ENCODE measurements at regions not wholly inside any gene's neighbourhood (a gene's known extent, or its start where the extent isn't known, plus 50 kb on each side); places are given as distances from the start of the nearest gene placed in this dataset.

DNA sequence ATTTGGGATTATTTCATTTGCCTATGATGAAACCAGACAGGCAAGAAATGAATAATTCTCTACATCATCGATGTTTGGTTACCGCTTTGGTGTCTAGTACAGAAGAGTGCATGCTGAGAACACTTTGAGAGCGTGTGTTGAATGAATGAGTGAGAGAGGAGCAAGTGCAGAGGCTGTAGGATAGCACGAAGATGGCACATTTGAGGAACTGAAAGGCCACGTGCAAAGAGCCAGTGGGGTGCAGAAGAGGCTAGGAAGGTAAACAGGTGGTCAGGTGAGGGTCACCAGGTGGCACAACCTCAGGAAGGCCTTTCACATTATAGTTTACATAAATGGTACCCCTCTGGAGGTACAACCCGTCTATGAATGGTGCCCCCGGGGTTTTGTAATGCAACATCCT, 80.1 kb upstream of the SPHKAP start:
- Histone ChIP-seq H3K27me3 (no peaks in the 10 kb centered on the region), H3K79me2 (no peaks in the 10 kb centered on the region), H3K9me2 (replicated peaks; ENCODE audit: insufficient read depth) (no peaks in the 10 kb centered on the region), H3K9me3 (ENCODE audit: low read depth) (no peaks in the 10 kb centered on the region), H3K4me3 (no peak overlapping the region), H3K36me3 (replicated peaks; ENCODE audit: insufficient read depth, low read depth) (no peaks in the 10 kb centered on the region), H3K27ac (no peak overlapping the region), H3K4me1 (ENCODE audit: insufficient read depth) (no peaks in the 10 kb centered on the region), H2AFZ (no peak overlapping the region), H3K4me2 (no peak overlapping the region), H4K20me1 (ENCODE audit: insufficient read depth, poor library complexity, severe bottlenecking) (no peaks in the 10 kb centered on the region)
- TF ChIP-seq EZH2 (IDR thresholded peaks at IDR 0.05; ENCODE audit: borderline replicate concordance) (no peak), EZH2phosphoT487 (IDR thresholded peaks at IDR 0.05; ENCODE audit: low read depth, severe bottlenecking, unreplicated experiment) (no peak)
- TF ChIP-seq, protein P1, sequence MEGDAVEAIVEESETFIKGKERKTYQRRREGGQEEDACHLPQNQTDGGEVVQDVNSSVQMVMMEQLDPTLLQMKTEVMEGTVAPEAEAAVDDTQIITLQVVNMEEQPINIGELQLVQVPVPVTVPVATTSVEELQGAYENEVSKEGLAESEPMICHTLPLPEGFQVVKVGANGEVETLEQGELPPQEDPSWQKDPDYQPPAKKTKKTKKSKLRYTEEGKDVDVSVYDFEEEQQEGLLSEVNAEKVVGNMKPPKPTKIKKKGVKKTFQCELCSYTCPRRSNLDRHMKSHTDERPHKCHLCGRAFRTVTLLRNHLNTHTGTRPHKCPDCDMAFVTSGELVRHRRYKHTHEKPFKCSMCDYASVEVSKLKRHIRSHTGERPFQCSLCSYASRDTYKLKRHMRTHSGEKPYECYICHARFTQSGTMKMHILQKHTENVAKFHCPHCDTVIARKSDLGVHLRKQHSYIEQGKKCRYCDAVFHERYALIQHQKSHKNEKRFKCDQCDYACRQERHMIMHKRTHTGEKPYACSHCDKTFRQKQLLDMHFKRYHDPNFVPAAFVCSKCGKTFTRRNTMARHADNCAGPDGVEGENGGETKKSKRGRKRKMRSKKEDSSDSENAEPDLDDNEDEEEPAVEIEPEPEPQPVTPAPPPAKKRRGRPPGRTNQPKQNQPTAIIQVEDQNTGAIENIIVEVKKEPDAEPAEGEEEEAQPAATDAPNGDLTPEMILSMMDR (IDR thresholded peaks at IDR 0.05; ENCODE audit: poor library complexity), result no peak
- DNase-seq (ENCODE audit: low spot score), result no peak
- 88% methylated on average over 7 of the region's 7 CpGs for WGBS (ENCODE audit: low lambda C conversion rate, missing lambda C conversion rate)

- Histone ChIP-seq H3K27ac (no peak overlapping the region), H3K4me2 (no peak overlapping the region), H3K79me2 (no peaks in the 10 kb centered on the region), H3K4me1 (ENCODE audit: insufficient read depth) (no peaks in the 10 kb centered on the region), H3K27me3 (no peaks in the 10 kb centered on the region), H3K4me3 (no peak overlapping the region), H3K9me3 (ENCODE audit: low read depth) (no peaks in the 10 kb centered on the region), H2AFZ (no peak overlapping the region), H3K9me2 (replicated peaks; ENCODE audit: insufficient read depth) (no peaks in the 10 kb centered on the region), H4K20me1 (ENCODE audit: insufficient read depth, poor library complexity, severe bottlenecking) (no peaks in the 10 kb centered on the region), H3K36me3 (replicated peaks; ENCODE audit: insufficient read depth, low read depth) (no peaks in the 10 kb centered on the region)
- no peak for DNase-seq (ENCODE audit: low spot score)
- TF ChIP-seq, protein P1 (IDR thresholded peaks at IDR 0.05; ENCODE audit: poor library complexity), result no peak
- TF ChIP-seq EZH2 (IDR thresholded peaks at IDR 0.05; ENCODE audit: borderline replicate concordance) (no peak), EZH2phosphoT487 (IDR thresholded peaks at IDR 0.05; ENCODE audit: low read depth, severe bottlenecking, unreplicated experiment) (no peak)
Measured at GRCh38 chr2:228257379-228257778, 75.9 kb upstream of the SPHKAP start.

GRCh38 chr2:228253752-228254151, 72.3 kb upstream of the SPHKAP start:
- Histone ChIP-seq H3K27ac (no peak overlapping the region), H2AFZ (no peak overlapping the region), H3K36me3 (replicated peaks; ENCODE audit: insufficient read depth, low read depth) (no peaks in the 10 kb centered on the region), H3K9me3 (ENCODE audit: low read depth) (no peaks in the 10 kb centered on the region), H3K27me3 (no peaks in the 10 kb centered on the region), H3K4me3 (no peak overlapping the region), H3K79me2 (no peaks in the 10 kb centered on the region), H3K4me1 (ENCODE audit: insufficient read depth) (no peaks in the 10 kb centered on the region), H3K4me2 (no peak overlapping the region), H4K20me1 (ENCODE audit: insufficient read depth, poor library complexity, severe bottlenecking) (no peaks in the 10 kb centered on the region), H3K9me2 (replicated peaks; ENCODE audit: insufficient read depth) (no peaks in the 10 kb centered on the region)
- DNase-seq (ENCODE audit: low spot score), result no peak
- 85% methylated on average over 2 of the region's 2 CpGs for WGBS (ENCODE audit: low lambda C conversion rate, missing lambda C conversion rate)
- TF ChIP-seq EZH2phosphoT487 (IDR thresholded peaks at IDR 0.05; ENCODE audit: low read depth, severe bottlenecking, unreplicated experiment) (no peak), EZH2 (IDR thresholded peaks at IDR 0.05; ENCODE audit: borderline replicate concordance) (no peak)
- TF ChIP-seq, protein P1 (IDR thresholded peaks at IDR 0.05; ENCODE audit: poor library complexity), result no peak

- no peaks in the 10 kb centered on the region for H3K36me3 ChIP-seq (replicated peaks; ENCODE audit: insufficient read depth, low read depth)
- no peak overlapping the region for H2AFZ ChIP-seq
- no peak overlapping the region for H3K4me3 ChIP-seq
- H3K27me3 ChIP-seq, result no peaks in the 10 kb centered on the region
- H4K20me1 ChIP-seq (ENCODE audit: insufficient read depth, poor library complexity, severe bottlenecking), result no peaks in the 10 kb centered on the region
- no peak for TF ChIP-seq EZH2phosphoT487 (IDR thresholded peaks at IDR 0.05; ENCODE audit: low read depth, severe bottlenecking, unreplicated experiment)
- TF ChIP-seq, protein P1 (IDR thresholded peaks at IDR 0.05; ENCODE audit: poor library complexity), result no peak
- no peak for TF ChIP-seq EZH2 (IDR thresholded peaks at IDR 0.05; ENCODE audit: borderline replicate concordance)
- H3K4me1 ChIP-seq (ENCODE audit: insufficient read depth), result no peaks in the 10 kb centered on the region
- 92% methylated on average over 2 of the region's 2 CpGs for WGBS (ENCODE audit: low lambda C conversion rate, missing lambda C conversion rate)
- H3K9me3 ChIP-seq (ENCODE audit: low read depth), result no peaks in the 10 kb centered on the region
- no peaks in the 10 kb centered on the region for H3K79me2 ChIP-seq
- no peak for DNase-seq (ENCODE audit: low spot score)
- H3K4me2 ChIP-seq, result no peak overlapping the region
- no peak overlapping the region for H3K27ac ChIP-seq
- no peaks in the 10 kb centered on the region for H3K9me2 ChIP-seq (replicated peaks; ENCODE audit: insufficient read depth)
Measured at GRCh38 chr2:228247335-228247734, 65.8 kb upstream of the SPHKAP start.
